HFFc6 (cell line): ENCODE measurements at regions not wholly inside any gene's neighbourhood (a gene's known extent, or its start where the extent isn't known, plus 50 kb on each side); places are given as distances from the start of the nearest gene placed in this dataset.

ENCODE experiments used
- DNase-seq: peaks from one replicate; pipeline ENCODE4 v3.0.0-alpha.2; 2018
- H3K27ac Mint-ChIP-seq: 2 replicates; pipeline ENCODE4 v1.8.0; 2020; ENCODE audit warnings: mild to moderate bottlenecking, mixed read lengths
- H3K27me3 Mint-ChIP-seq: 2 replicates; pipeline ENCODE4 v1.8.0; 2021; ENCODE audit warnings: mild to moderate bottlenecking, moderate library complexity, mixed read lengths; ENCODE audit not compliant: insufficient read depth
- H3K36me3 Mint-ChIP-seq: 2 replicates; pipeline ENCODE4 v1.8.0; 2021; ENCODE audit warnings: low read depth, mixed read lengths
- H3K4me1 Mint-ChIP-seq: 2 replicates; pipeline ENCODE4 v1.8.0; 2020; ENCODE audit warnings: low read depth, mixed read lengths
- H3K4me3 Mint-ChIP-seq: 2 replicates; pipeline ENCODE4 v1.8.0; 2020; ENCODE audit warnings: mild to moderate bottlenecking, moderate library complexity, mixed read lengths
- H3K9me3 Mint-ChIP-seq: 2 replicates; pipeline ENCODE4 v1.8.0; 2020; ENCODE audit warnings: mild to moderate bottlenecking, mixed read lengths
- TF ChIP-seq, protein P1 (sequence below): fragments of 200-600 bp; sonication (generic); IDR thresholded peaks from 2 replicates; pipeline ENCODE4 v1.5.0; 2021; ENCODE audit warnings: antibody characterized with exemption, mild to moderate bottlenecking

DNA sequence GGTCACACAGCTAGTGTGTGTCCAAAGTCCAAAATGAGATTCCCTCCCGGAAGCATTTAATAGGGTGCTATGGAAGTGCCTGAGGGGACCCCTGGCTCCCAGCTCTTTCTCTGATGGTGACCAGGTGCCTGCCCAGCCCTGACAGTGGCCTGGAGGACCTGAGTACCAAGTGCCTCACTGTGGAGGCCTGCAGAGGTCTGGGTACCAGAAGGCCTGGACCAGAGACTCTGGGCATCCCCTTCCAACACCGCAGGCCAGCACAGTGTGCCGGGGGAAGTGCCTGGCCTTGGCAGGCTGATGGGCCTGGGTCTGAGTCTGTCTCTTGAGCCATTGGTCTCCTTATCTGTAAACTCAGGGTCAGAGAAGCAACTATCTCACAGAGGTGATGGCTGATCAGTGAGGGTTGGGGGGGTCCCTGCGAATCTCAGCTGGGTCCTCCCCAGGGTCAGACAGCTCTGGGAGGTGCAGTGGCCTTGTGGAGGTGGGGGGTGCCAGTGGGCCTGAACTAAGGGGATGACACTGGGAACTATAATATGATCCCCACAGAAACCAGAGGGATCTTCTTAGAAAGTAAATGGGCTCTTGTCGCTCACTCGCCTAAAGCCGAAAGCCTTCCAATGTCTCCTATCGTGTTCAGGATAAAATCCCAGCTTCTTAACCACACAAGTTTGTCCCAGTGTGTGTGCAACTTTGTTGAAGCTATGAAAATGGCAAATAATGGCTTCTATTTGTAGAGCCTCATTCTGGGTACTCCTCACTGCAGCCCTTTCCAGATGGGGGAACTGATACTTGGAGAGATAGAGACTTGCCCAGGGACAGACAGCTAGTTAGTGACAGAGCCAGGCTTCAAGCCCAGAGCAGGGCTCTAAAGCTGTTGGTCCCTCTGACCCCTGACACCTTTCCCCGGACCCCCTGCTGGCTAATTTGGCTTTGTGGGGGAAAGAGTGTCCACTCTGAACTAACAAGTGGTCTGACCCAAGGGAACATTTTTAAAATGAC is 225.1 kb downstream of the TFCP2L1 start:
- no peaks in the 10 kb centered on the region for H3K9me3 Mint-ChIP-seq
- H3K27ac Mint-ChIP-seq, result no peak overlapping the region
- no peaks in the 10 kb centered on the region for H3K36me3 Mint-ChIP-seq
- peaks cover 39% of the 10 kb centered on the region for H3K27me3 Mint-ChIP-seq
- DNase-seq, result no peak
- no peak overlapping the region for H3K4me3 Mint-ChIP-seq
- TF ChIP-seq, protein P1, sequence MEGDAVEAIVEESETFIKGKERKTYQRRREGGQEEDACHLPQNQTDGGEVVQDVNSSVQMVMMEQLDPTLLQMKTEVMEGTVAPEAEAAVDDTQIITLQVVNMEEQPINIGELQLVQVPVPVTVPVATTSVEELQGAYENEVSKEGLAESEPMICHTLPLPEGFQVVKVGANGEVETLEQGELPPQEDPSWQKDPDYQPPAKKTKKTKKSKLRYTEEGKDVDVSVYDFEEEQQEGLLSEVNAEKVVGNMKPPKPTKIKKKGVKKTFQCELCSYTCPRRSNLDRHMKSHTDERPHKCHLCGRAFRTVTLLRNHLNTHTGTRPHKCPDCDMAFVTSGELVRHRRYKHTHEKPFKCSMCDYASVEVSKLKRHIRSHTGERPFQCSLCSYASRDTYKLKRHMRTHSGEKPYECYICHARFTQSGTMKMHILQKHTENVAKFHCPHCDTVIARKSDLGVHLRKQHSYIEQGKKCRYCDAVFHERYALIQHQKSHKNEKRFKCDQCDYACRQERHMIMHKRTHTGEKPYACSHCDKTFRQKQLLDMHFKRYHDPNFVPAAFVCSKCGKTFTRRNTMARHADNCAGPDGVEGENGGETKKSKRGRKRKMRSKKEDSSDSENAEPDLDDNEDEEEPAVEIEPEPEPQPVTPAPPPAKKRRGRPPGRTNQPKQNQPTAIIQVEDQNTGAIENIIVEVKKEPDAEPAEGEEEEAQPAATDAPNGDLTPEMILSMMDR, result no peak
- H3K4me1 Mint-ChIP-seq, result no peaks in the 10 kb centered on the region

DNA sequence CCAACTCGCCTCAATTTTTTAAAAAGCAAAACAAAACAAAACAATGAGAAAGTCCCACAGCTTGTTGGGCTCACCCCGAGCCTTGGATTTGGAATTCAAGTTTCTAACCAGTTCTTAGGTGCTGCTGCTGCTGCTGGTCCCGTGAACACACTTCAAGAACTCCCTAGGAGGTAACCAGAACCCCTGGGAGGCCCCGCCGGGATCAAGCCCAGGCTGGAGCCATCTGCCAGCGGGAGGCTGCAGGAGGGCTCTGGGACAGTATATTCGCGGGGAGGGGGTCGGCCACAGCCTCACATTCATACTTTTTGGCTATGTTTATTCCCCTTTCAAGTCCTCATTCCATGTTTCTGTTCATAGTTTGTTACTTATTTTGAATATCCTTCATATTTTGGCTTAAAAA is 223.4 kb downstream of the TFCP2L1 start:
- Mint-ChIP-seq H3K4me3 (no peak overlapping the region), H3K27ac (no peak overlapping the region), H3K27me3 (peaks cover 36% of the 10 kb centered on the region), H3K9me3 (no peaks in the 10 kb centered on the region), H3K4me1 (no peaks in the 10 kb centered on the region), H3K36me3 (no peaks in the 10 kb centered on the region)
- TF ChIP-seq, protein P1, result no peak
- no peak for DNase-seq

DNA sequence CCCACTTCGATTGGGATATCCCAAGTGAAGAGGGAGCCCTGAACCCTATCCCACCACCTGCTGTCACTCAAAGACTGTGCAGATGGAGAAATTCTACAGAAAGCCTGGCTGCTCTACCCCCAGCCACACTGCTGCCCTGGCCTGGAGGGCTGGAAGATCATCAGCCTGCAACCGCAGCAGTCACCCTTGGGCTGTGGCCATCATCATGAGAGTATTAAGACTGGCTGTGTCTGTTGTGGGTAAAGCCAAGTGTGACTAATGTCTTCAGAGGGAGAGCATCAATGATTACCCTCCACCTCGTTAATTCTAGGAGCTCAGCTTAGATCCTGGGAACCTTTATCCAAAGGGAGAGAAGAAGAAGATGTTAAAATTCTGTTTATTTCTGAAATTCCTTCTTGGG is 221.5 kb downstream of the TFCP2L1 start:
- Mint-ChIP-seq H3K4me3 (no peak overlapping the region), H3K4me1 (no peaks in the 10 kb centered on the region), H3K27me3 (peaks cover 23% of the 10 kb centered on the region), H3K9me3 (no peaks in the 10 kb centered on the region), H3K27ac (no peak overlapping the region), H3K36me3 (no peaks in the 10 kb centered on the region)
- TF ChIP-seq, protein P1, result no peak
- DNase-seq, result no peak

DNA sequence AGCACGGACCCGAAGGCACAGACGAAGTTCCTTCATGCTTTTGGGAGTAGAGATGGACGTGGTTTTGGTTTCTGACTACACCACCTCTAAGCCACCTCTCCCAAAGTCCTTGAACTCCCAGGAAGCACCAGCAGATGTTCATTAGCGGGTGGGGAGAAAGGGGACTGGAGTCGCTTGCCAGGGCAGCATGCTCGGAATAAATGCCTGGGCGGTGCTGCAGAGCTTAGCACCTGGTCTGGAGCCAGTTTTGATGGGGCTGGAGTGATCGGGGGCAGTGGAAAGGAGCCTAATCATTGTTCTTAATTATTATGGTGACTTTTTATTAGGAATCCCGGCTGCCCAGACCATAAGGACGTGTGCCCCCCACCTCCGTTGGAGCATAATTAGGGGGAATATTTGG is 220.8 kb downstream of the TFCP2L1 start:
- DNase-seq, result no peak
- H3K36me3 Mint-ChIP-seq, result no peaks in the 10 kb centered on the region
- H3K4me3 Mint-ChIP-seq, result no peak overlapping the region
- no peaks in the 10 kb centered on the region for H3K4me1 Mint-ChIP-seq
- H3K27ac Mint-ChIP-seq, result no peak overlapping the region
- H3K9me3 Mint-ChIP-seq, result no peaks in the 10 kb centered on the region
- TF ChIP-seq, protein P1, result no peak
- H3K27me3 Mint-ChIP-seq, result peaks cover 23% of the 10 kb centered on the region

DNA sequence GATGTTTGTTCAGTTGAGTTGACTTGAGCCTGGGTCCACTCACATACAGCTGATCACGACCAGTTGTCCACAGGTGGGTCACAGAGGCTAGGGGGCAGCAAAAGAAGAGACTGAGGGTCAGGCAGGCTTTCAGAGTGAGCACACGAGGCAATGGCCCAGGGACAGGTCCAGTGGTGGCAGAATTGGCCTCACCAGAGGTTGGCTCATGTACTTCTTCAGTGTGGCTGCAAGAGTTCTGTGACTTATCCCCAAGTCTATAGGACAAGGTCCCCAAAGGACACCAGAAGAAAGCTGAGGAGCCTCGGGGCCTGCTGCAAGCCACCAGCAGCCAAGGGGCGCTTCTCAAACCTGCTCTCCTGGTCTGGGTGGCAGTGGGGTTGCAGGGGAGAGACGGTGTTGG is 219.8 kb downstream of the TFCP2L1 start:
- peaks cover 23% of the 10 kb centered on the region for H3K27me3 Mint-ChIP-seq
- no peaks in the 10 kb centered on the region for H3K9me3 Mint-ChIP-seq
- no peak overlapping the region for H3K4me3 Mint-ChIP-seq
- TF ChIP-seq, protein P1, result no peak
- H3K36me3 Mint-ChIP-seq, result no peaks in the 10 kb centered on the region
- no peaks in the 10 kb centered on the region for H3K4me1 Mint-ChIP-seq
- DNase-seq, result no peak
- H3K27ac Mint-ChIP-seq, result no peak overlapping the region
